ENCODE measurements at regions not wholly inside any gene's neighbourhood (a gene's known extent, or its start where the extent isn't known, plus 50 kb on each side); places are given as distances from the start of the nearest gene placed in this dataset.

DNA sequence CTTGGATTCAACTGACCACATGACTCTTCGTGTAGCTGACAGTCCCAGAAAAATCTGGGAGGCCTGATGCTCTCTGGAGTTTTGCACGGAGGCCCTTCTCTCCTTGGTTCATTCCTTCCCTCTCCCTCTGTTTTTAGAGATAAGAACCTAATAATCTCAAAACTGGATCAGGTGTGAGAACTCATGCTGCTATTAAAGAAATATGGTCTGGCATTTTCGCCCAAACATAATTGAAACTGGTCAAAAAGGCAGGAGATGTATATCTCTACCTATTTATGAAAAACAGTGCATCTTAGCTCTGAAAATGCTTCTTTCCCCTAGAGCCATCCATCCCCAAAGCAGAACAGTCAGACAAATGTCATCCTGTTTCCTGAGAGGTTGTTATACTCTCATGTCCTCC lies 397.5 kb downstream of the PRELID2 start:
- TF ChIP-seq POLR2AphosphoS5 (IDR thresholded peaks at IDR 0.05; ENCODE audit: low read depth, low read length) (no peak), SIN3A (IDR thresholded peaks at IDR 0.05; ENCODE audit: borderline replicate concordance, insufficient read depth, low read length) (no peak), FOXP2 (optimal IDR thresholded peaks at IDR 0.05; ENCODE audit: borderline replicate concordance, extremely low read depth, extremely low read length, insufficient read depth) (no peak), TAF1 (IDR thresholded peaks at IDR 0.05; ENCODE audit: borderline replicate concordance, insufficient read depth, low read length) (no peak), REST (IDR thresholded peaks at IDR 0.05; ENCODE audit: insufficient read depth in 1 of 2, low read depth in 2 of 2, low read length in 2 of 2) (no peak)

DNA sequence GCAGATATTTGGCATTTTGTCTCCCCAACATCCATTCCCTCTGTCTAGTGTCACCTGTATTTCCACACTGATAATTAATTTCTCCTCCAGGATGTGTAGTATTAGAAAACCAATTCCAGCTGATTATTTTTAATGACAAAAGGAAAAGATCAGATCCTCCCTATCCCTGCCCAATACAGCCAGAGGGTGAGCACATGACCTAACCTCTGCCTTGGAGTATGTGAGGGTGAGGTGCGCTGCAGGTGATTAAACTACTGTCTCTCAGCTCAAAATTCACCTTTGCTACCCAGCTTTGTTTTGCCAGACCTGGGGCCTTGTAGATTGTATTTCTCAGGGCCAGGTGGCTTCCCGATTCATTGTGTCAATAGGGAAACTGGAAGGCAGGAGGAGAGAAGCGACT lies 402.1 kb downstream of the PRELID2 start:
- TF ChIP-seq REST (IDR thresholded peaks at IDR 0.05; ENCODE audit: insufficient read depth in 1 of 2, low read depth in 2 of 2, low read length in 2 of 2) (no peak), POLR2AphosphoS5 (IDR thresholded peaks at IDR 0.05; ENCODE audit: low read depth, low read length) (no peak), SIN3A (IDR thresholded peaks at IDR 0.05; ENCODE audit: borderline replicate concordance, insufficient read depth, low read length) (no peak), FOXP2 (optimal IDR thresholded peaks at IDR 0.05; ENCODE audit: borderline replicate concordance, extremely low read depth, extremely low read length, insufficient read depth) (no peak), TAF1 (IDR thresholded peaks at IDR 0.05; ENCODE audit: borderline replicate concordance, insufficient read depth, low read length) (no peak)

GRCh38 chr5:145429170-145429569 lies 406.0 kb downstream of the PRELID2 start:
- TF ChIP-seq REST (IDR thresholded peaks at IDR 0.05; ENCODE audit: insufficient read depth in 1 of 2, low read depth in 2 of 2, low read length in 2 of 2) (no peak), FOXP2 (optimal IDR thresholded peaks at IDR 0.05; ENCODE audit: borderline replicate concordance, extremely low read depth, extremely low read length, insufficient read depth) (no peak), SIN3A (IDR thresholded peaks at IDR 0.05; ENCODE audit: borderline replicate concordance, insufficient read depth, low read length) (no peak), POLR2AphosphoS5 (IDR thresholded peaks at IDR 0.05; ENCODE audit: low read depth, low read length) (no peak), TAF1 (IDR thresholded peaks at IDR 0.05; ENCODE audit: borderline replicate concordance, insufficient read depth, low read length) (no peak)

GRCh38 chr5:145408048-145408341 lies 427.1 kb downstream of the PRELID2 start:
- TF ChIP-seq TAF1 (IDR thresholded peaks at IDR 0.05; ENCODE audit: borderline replicate concordance, insufficient read depth, low read length): no peak
- no peak for TF ChIP-seq SIN3A (IDR thresholded peaks at IDR 0.05; ENCODE audit: borderline replicate concordance, insufficient read depth, low read length)
- no peak for TF ChIP-seq REST (IDR thresholded peaks at IDR 0.05; ENCODE audit: insufficient read depth in 1 of 2, low read depth in 2 of 2, low read length in 2 of 2)
- TF ChIP-seq FOXP2 (optimal IDR thresholded peaks at IDR 0.05; ENCODE audit: borderline replicate concordance, extremely low read depth, extremely low read length, insufficient read depth): no peak
- no peak for TF ChIP-seq POLR2AphosphoS5 (IDR thresholded peaks at IDR 0.05; ENCODE audit: low read depth, low read length)
